Upper lobe of left lung (tissue), 6 donors: ENCODE measurements at regions not wholly inside any gene's neighbourhood (a gene's known extent, or its start where the extent isn't known, plus 50 kb on each side); places are given as distances from the start of the nearest gene placed in this dataset.

Experiments
- ATAC-seq, 2 donors: fragments of 200-7000 bp; cut with Tn5 transposase; one replicate each; pipeline ENCODE4 v1.9.1; 2022; ENCODE audit warnings: mild to moderate bottlenecking in 2 of 2, moderate library complexity in 2 of 2; ENCODE audit not compliant: low FRiP score in 2 of 2
- DNase-seq, 2 donors: peaks; one replicate each; pipeline ENCODE4 v3.0.0-alpha.2; 2019 to 2020
- H3K27ac ChIP-seq, 4 donors: fragments of 200-600 bp; sonication (generic); one replicate each; pipeline ENCODE4 v1.5.1; 2016 to 2019
- H3K27me3 ChIP-seq, 4 donors: fragments of 200-600 bp; sonication (generic); one replicate each; pipeline ENCODE4 v1.5.1; 2017 to 2019
- H3K36me3 ChIP-seq, 4 donors: fragments of 200-600 bp; sonication (generic); one replicate each; pipeline ENCODE4 v1.5.1; 2016 to 2019
- H3K4me1 ChIP-seq, 4 donors: fragments of 200-600 bp; sonication (generic); one replicate each; pipeline ENCODE4 v1.5.1; 2018 to 2019
- H3K4me3 ChIP-seq, 4 donors: fragments of 200-600 bp; sonication (generic); one replicate each; pipeline ENCODE4 v1.5.1; 2017 to 2019; ENCODE audit warnings: mild to moderate bottlenecking in 2 of 4, moderate library complexity in 1 of 4
- H3K9me3 ChIP-seq, 4 donors: fragments of 200-600 bp; sonication (generic); one replicate each; pipeline ENCODE4 v1.5.1; 2018 to 2019
- EP300 ChIP-seq, 4 donors: sonication (generic); formaldehyde crosslinking; IDR thresholded peaks; one replicate each; pipeline ENCODE4 v1.5.1; 2017; ENCODE audit warnings: antibody characterized with exemption in 4 of 4, control low read depth in 2 of 4
- POLR2A ChIP-seq, 4 donors: fragments of 450-650 bp; IDR thresholded peaks; one replicate each; pipeline ENCODE4 v1.5.1; 2016 to 2017; ENCODE audit warnings: antibody characterized with exemption in 4 of 4, mild to moderate bottlenecking in 2 of 4
- POLR2AphosphoS5 ChIP-seq, 2 donors: sonication (generic); formaldehyde crosslinking; IDR thresholded peaks; one replicate each; pipeline ENCODE4 v1.5.1; 2017; ENCODE audit warnings: antibody characterized with exemption in 2 of 2
- WGBS, 2 donors: methylation state at CpG; one replicate each; pipeline ENCODE4 v1.1.5; 2017 to 2018; 5-methylcytosine and 5-hydroxymethylcytosine counted together
- TF ChIP-seq, protein P1 (sequence below), 6 experiments: fragments of 450-650 bp in 4 of 6; fragments of 200-600 bp in 2 of 6; sonication (generic) in 2 of 6; IDR thresholded peaks; one replicate each; pipeline ENCODE4 v1.5.1; 2016 to 2019; ENCODE audit warnings: antibody characterized with exemption in 6 of 6
- donor health status: DM: no; HTN: no; CAD: no; lungs with moderate emphysema.
- donor health status: DM: no; HTN: yes; CAD: no; lungs with severe emphysema.

DNA sequence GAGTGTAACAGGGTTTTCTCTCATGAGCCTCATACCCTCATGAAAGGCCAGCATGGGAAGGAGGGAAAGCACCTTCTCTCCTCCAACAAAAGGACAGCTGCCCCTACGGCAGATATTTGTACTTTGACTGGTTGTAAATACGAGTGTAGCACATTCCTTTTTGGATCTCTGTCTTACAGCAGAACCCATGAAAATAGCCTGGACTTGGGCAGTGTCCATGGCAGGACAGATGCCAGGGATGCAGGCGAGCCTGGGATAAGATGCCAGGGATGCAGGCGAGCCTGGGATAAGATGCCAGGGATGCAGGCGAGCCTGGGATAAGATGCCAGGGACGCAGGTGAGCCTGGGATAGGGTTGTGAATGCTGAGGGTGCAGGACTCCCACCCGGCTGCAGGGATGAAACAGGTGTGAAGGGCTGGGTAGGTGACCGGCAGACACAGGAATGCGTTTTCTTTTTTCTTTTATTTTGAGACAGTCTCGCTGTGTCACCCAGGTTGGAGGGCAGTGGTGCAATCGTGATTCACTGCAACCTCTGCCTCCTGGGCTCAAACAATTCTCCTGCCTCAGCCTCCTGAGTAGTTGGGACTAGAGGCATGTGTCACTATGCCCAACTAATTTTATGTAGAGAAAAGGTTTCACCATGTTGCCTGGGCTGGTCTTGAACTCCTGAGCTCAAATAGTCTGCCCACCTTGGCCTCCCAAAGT is 120.0 kb downstream of the BEGAIN start:
- WGBS, 2 donors = 81 to 82% methylated on average over 11 of the region's 11 CpGs

DNA sequence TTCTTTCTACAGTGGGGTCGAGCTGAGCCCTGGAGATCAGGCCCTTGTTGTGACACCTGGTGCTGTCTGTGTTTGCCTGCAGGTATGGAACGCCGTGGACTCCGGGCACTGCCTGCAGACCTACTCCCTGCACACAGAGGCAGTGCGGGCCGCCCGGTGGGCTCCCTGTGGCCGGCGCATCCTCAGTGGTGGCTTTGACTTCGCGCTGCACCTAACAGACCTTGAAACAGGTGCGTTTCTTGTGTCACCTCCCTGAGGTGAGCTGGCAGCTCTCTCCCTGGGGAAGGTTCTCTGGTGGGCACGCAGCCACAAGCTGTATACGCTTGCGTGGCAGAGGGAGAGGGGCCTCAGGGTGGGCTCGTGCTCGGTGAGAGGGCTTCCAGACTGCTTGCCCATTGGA is 119.3 kb downstream of the BEGAIN start:
- H3K4me3 ChIP-seq = no peak overlapping the region
- H3K27me3 ChIP-seq = no peaks in the 10 kb centered on the region
- H3K36me3 ChIP-seq = peaks cover 0 to 12% (median 6%) of the 10 kb centered on the region in 4 donors
- ATAC-seq = no peak
- DNase-seq = peak in 1 of 2 donors; percentile 68
- WGBS, 2 donors = 87 to 90% methylated on average over 11 to 17 of the region's 17 CpGs
- no peaks in the 10 kb centered on the region for H3K4me1 ChIP-seq
- no peak for TF ChIP-seq POLR2A (IDR thresholded peaks at IDR 0.05)
- no peak for TF ChIP-seq EP300 (IDR thresholded peaks at IDR 0.05)
- TF ChIP-seq, protein P1, sequence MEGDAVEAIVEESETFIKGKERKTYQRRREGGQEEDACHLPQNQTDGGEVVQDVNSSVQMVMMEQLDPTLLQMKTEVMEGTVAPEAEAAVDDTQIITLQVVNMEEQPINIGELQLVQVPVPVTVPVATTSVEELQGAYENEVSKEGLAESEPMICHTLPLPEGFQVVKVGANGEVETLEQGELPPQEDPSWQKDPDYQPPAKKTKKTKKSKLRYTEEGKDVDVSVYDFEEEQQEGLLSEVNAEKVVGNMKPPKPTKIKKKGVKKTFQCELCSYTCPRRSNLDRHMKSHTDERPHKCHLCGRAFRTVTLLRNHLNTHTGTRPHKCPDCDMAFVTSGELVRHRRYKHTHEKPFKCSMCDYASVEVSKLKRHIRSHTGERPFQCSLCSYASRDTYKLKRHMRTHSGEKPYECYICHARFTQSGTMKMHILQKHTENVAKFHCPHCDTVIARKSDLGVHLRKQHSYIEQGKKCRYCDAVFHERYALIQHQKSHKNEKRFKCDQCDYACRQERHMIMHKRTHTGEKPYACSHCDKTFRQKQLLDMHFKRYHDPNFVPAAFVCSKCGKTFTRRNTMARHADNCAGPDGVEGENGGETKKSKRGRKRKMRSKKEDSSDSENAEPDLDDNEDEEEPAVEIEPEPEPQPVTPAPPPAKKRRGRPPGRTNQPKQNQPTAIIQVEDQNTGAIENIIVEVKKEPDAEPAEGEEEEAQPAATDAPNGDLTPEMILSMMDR (IDR thresholded peaks at IDR 0.05) = no peak
- no peak for TF ChIP-seq POLR2AphosphoS5 (IDR thresholded peaks at IDR 0.05)
- no peaks in the 10 kb centered on the region for H3K9me3 ChIP-seq
- no peak overlapping the region for H3K27ac ChIP-seq

More for the DNA sequence above, 120.0 kb downstream of the BEGAIN start:
- DNase-seq (no peak), ATAC-seq (no peak)
- Histone ChIP-seq H3K4me1 (no peaks in the 10 kb centered on the region), H3K9me3 (no peaks in the 10 kb centered on the region), H3K36me3 (peaks cover 0 to 12% (median 5%) of the 10 kb centered on the region in 4 donors), H3K27ac (no peak overlapping the region), H3K4me3 (no peak overlapping the region), H3K27me3 (no peaks in the 10 kb centered on the region)
- TF ChIP-seq POLR2AphosphoS5 (IDR thresholded peaks at IDR 0.05) (no peak), POLR2A (IDR thresholded peaks at IDR 0.05) (no peak), EP300 (IDR thresholded peaks at IDR 0.05) (no peak)
- TF ChIP-seq, protein P1 (IDR thresholded peaks at IDR 0.05) = no peak

DNA sequence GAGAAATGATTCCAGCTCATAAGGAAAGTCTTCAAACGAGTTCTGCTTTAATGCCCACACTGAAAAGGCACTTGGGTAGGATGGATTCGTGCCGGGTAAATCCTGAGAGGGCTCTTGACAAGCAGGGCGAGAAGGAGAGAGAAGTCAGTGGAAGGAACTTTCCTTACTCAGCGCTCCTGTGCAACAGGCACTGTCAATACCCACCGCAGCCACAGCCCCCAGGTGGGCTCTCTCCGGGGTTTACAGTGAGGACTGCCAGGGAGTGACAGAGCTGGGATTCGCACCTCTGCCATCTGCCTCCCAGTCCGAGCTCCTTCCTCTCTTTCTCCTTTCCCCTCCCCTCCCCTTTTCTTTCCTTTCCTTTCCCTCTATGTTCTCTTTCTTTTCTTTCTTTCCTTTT is 118.7 kb downstream of the BEGAIN start:
- no peak for ATAC-seq
- H3K36me3 ChIP-seq = peaks cover 0 to 12% (median 6%) of the 10 kb centered on the region in 4 donors
- H3K9me3 ChIP-seq = no peaks in the 10 kb centered on the region
- 75 to 77% methylated on average over 9 of the region's 9 CpGs for WGBS, 2 donors
- no peaks in the 10 kb centered on the region for H3K4me1 ChIP-seq
- H3K27ac ChIP-seq = no peak overlapping the region
- no peaks in the 10 kb centered on the region for H3K27me3 ChIP-seq
- DNase-seq = no peak
- no peak overlapping the region for H3K4me3 ChIP-seq
- TF ChIP-seq, protein P1 (IDR thresholded peaks at IDR 0.05) = no peak
- TF ChIP-seq POLR2A (IDR thresholded peaks at IDR 0.05) = no peak
- TF ChIP-seq EP300 (IDR thresholded peaks at IDR 0.05) = no peak
- no peak for TF ChIP-seq POLR2AphosphoS5 (IDR thresholded peaks at IDR 0.05)

DNA sequence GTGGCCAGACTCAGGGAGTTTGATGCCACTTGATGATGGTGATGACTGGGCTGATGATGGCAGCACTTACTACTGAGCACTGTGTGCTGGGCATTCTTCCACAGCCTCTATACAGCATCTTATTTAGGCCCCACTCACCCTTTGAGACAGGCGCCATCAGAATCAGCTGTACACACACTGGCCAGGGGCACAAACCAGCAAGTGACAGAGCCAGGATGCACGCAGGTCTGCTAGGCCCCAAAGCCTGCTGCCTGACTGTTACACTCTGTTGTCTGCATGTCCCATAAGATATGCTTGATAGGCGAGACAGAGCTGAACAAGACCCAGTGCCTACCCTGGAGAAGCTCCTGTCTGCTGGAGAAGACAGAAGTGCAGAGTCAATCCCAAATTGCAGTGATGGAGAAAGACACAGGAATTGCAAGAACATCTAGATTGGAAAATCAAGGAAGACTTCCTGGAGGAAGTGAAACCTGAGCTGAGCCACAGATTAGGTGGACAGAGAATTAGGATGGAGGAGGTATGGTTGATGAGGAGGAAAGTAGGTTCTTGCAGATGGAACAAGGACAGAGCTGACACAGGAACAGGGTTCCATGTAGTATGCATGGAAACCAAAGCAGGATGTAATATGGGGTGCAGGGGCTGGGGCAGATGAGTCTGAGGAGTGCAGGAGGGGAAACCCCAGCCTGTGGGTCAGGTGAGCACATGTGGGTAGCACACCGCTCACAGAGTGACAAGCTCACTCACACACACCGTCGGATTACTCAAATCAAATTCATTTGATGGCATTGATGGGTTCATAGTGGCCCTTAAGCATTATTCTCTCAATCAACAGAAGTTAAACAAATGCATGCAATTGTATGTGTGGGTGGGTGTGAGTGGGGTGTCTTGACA is 117.3 kb downstream of the BEGAIN start:
- Histone ChIP-seq H3K27me3 (no peaks in the 10 kb centered on the region), H3K27ac (no peak overlapping the region), H3K9me3 (no peaks in the 10 kb centered on the region), H3K4me1 (no peaks in the 10 kb centered on the region), H3K36me3 (peaks cover 0 to 12% (median 6%) of the 10 kb centered on the region in 4 donors), H3K4me3 (no peak overlapping the region)
- 95% methylated on average over 6 of the region's 6 CpGs for WGBS, 2 donors
- DNase-seq (no peak), ATAC-seq (no peak)
- no peak for TF ChIP-seq POLR2A (IDR thresholded peaks at IDR 0.05)
- TF ChIP-seq EP300 (IDR thresholded peaks at IDR 0.05) = no peak
- TF ChIP-seq, protein P1 (IDR thresholded peaks at IDR 0.05) = no peak
- no peak for TF ChIP-seq POLR2AphosphoS5 (IDR thresholded peaks at IDR 0.05)
